GM21528 (cell line): ENCODE measurements at regions not wholly inside any gene's neighbourhood (a gene's known extent, or its start where the extent isn't known, plus 50 kb on each side); places are given as distances from the start of the nearest gene placed in this dataset.
A peak's percentile ranks its signal among the peaks of the same experiment; 100 is the strongest.
"Not testable (repeated sequence)": the region's sequence is repeated elsewhere in the genome, so short reads cannot be mapped to it uniquely, and the experiment has no call there.

Experiments
- ATAC-seq: cut with Tn5 transposase; IDR thresholded peaks from one replicate; pipeline ENCODE4 v1.9.1; 2021; ENCODE audit warnings: mild to moderate bottlenecking, moderate library complexity; ENCODE audit not compliant: unreplicated experiment, low FRiP score

GRCh38 chr1:66424530-66424929, 109.4 kb upstream of the SGIP1 start:
- not testable (repeated sequence) for ATAC-seq

GRCh38 chr1:66426239-66426853, 107.6 kb upstream of the SGIP1 start:
- no peak for ATAC-seq

DNA sequence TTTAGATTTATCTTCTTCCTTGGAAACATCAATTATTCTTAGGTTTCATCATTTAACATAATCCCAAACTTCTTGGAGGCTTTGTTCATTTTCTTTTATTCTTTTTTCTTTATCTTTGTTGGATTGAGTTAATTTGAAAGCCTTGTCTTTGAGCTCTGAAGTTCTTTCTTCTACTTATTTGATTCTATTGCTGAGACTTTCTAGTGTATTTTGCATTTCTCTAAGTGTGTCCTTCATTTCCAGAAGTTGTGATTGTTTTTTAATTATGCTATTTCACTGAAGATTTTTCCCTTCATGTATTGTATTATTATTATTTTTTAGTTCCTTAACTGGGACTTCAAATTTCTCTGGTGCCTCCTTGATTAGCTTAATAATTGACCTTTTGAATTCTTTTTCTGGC, 103.1 kb upstream of the SGIP1 start:
- not testable (repeated sequence) for ATAC-seq

GRCh38 chr1:66431999-66432398, 102.0 kb upstream of the SGIP1 start:
- no peak for ATAC-seq

- ATAC-seq: no peak
These were observed 100.3 kb upstream of the SGIP1 start for GRCh38 chr1:66433611-66434010.

GRCh38 chr1:66434096-66434495, 99.9 kb upstream of the SGIP1 start:
- no peak for ATAC-seq

DNA sequence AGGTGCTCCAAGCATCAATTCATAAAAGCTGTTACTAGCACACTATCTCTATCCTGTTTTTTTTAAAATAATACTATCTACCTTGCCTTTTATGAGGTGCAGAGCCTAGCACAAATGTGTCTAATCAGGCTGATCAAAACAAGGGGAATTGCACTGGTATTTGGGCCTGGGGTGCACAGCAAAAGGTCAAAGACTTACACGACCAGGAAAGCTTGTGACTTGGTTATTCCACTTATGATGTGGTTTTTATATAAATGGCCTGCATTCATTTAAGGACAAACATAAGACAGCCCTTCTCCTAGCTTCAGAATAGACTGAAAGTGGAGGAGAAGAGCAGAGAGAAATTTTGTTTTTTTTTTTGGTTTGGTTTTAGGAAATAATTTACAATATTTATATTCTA, 98.4 kb upstream of the SGIP1 start:
- ATAC-seq: no peak

GRCh38 chr1:66436378-66437135, 97.4 kb upstream of the SGIP1 start:
- ATAC-seq: peak; percentile 70

- peak; percentile 11 for ATAC-seq
These were observed 96.9 kb upstream of the SGIP1 start for GRCh38 chr1:66437136-66437401.

DNA sequence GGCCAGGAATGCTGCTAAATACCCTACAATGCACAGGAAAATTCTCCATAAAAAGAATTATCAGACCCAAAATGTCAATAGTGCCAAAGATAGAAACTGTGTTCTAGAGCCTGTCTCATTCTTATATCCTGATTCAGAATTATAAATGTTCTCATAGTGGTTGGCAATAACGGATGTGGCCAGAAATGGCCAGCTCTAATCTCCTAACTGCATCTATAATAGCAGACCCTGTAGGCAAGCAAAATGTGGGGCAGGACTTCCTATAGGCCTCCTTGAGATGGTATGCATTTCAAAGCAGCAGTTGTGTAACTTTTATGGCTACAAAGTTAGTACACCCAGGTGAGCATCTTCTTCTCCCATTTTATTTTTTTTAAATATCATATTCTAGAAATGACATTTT, 95.9 kb upstream of the SGIP1 start:
- no peak for ATAC-seq

- no peak for ATAC-seq
These were observed 95.5 kb upstream of the SGIP1 start for GRCh38 chr1:66438501-66438900.

DNA sequence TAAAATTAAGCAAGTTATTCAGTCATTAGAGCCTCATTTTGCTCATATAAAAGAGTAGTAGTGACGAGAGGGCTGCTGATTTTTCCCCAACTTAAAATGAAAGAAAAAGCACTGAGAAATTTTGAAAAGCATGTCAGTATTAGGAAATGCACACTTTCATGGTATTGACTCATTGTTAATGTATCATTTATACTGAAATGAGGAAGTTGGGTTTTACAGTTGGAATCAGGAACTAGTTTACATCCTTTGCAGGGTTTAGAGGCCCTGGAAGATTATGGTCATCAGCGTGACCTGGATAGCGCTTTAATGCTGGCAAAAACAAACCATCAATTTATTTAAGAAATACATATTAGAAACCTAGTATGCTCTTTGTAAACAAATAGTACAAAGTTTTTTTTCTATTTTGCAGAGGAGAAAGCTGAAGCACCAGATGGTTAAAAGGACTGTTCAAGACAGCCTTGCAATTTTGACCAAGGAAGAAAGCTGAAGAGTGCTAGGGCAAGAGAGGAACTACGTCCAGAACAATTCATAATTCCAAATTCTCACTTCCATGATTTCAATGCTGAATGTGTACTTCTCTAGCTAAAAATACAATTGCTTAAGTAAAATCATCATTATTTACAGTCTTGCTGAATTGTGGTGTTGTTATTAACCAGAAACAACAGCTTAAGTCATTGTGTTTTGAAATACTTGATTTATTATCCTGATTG, 94.8 kb upstream of the SGIP1 start:
- peak; percentile 59 for ATAC-seq

- no peak for ATAC-seq
These were observed 90.2 kb upstream of the SGIP1 start for GRCh38 chr1:66443793-66444192.

- no peak for ATAC-seq
These were observed 89.3 kb upstream of the SGIP1 start for GRCh38 chr1:66444438-66445265.

DNA sequence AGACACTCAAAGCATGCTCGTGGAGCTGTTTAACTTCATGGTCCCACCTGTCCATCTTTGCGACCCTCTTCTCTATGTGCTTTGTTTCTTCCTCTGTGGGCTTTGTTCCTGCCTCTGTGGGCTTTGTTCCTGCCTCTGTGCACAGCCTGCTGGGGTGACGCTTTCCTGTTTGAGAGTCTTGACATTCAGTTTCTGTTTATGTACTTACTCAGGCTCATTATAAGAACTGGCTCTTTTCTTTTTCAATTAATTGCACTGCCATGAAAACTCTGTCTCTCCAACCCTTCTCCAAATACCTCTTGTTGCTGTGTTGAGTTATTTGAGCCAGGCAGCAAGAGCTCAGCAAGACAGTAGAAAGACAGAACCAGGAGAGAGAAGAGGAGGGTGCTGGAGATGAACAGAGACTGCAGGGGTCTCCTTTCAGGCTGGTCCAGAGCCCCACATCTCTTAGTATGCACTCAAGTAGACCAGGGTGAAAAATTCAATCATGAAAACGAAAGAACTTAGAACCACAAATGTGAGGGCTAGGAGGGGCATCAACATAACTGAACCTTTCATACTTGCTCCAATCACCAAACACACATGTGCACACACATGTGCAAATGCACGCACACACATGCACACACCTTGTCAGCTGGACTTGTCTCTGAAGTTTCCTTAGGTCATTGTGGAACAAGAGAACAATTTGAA, 88.3 kb upstream of the SGIP1 start:
- ATAC-seq: peak; percentile 84

DNA sequence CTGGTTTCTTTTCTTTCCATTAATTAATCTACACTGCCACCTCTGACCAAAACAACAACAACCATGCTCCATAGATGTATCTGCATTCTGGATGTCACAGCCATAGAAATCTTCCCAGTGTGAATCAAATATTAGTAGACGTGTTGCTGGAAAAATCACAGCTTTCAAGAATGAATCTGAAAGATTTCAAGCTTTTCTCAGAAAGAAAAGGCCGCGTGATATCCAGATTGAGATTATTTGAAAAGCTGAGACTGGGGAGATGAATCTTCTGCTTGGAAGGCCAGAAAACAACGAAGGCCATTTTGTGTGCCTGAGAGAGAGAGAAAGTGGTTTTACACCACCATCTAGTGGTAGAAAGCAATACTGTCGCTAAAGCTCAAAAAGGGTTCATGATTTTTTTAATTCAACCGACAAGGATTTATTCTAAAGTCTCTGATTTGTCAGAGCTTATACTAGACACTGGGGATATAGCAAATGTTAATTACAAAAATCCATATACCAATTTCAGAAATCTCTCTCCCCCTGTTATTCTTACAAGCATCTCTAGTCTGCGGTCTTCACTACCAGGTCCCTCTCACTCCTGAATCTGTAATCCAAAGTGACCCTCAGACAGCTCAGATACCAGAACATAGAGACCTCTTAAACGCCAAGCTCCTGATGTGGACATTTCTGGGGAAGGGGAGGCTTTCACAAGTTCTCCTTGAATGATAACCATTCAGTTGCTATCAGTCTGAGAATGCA, 87.5 kb upstream of the SGIP1 start:
- ATAC-seq: peak; percentile 55

- no peak for ATAC-seq
These were observed 83.9 kb upstream of the SGIP1 start for GRCh38 chr1:66450043-66450514.

DNA sequence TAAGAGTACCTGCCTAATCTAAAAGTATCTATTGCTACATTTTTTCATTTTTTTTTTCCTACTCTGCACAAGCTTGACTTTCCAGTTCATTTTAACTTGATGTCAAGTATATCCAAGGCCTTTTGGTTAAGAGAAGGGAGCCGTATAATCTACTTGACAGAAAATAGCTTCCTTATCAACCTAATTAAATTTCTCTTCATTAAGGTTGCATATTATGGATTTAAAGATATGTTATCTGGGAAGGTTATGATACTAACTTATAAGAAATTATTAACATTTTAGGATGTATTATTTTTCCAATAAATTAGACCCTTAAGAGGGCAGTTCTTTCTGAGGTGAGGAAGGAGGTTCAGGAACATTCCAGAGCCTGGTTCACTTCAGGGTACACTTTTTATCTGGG, 83.1 kb upstream of the SGIP1 start:
- no peak for ATAC-seq

DNA sequence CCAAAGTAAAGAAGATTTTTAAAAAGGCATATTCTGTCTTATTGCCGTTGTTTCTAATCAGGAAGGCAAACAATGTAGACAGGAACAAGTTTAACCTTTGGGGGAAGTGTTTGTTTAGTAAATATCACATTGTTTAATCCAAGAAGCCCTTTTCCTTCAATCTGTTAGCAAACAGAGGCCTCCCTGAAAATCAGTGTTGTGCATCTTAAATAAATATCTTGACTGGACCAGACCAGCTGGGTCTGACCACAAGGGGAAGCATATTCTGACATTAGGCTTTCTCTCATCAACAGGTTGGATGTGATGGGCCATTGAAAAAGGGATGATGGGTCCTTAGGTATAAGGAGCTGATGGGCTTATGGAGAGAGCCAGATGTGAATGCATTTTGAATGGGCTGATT, 81.8 kb upstream of the SGIP1 start:
- no peak for ATAC-seq

GRCh38 chr1:66452982-66453381, 81.0 kb upstream of the SGIP1 start:
- no peak for ATAC-seq
